HG02884 (cell line): ENCODE measurements at regions not wholly inside any gene's neighbourhood (a gene's known extent, or its start where the extent isn't known, plus 50 kb on each side); places are given as distances from the start of the nearest gene placed in this dataset.
"Not testable (repeated sequence)": the region's sequence is repeated elsewhere in the genome, so short reads cannot be mapped to it uniquely, and the experiment has no call there.

ENCODE experiments used
- ATAC-seq: cut with Tn5 transposase; IDR thresholded peaks from one replicate; pipeline ENCODE4 v1.9.1; 2021; ENCODE audit warnings: mild to moderate bottlenecking, moderate library complexity; ENCODE audit not compliant: unreplicated experiment

- ATAC-seq, result no peak
Measured at GRCh38 chr3:102676424-102676823, 241.6 kb downstream of the ZPLD1 start.

GRCh38 chr3:102682741-102683140, 247.9 kb downstream of the ZPLD1 start:
- no peak for ATAC-seq

- ATAC-seq, result no peak
Measured at GRCh38 chr3:102686792-102687191, 252.0 kb downstream of the ZPLD1 start.

- no peak for ATAC-seq
Measured at GRCh38 chr3:102687851-102688555, 253.2 kb downstream of the ZPLD1 start.

- no peak for ATAC-seq
Measured at GRCh38 chr3:102688556-102688930, 253.7 kb downstream of the ZPLD1 start.

- ATAC-seq, result no peak
Measured at GRCh38 chr3:102691507-102691906, 256.7 kb downstream of the ZPLD1 start.

- ATAC-seq, result no peak
Measured at GRCh38 chr3:102699104-102699818, 264.4 kb downstream of the ZPLD1 start.

- no peak for ATAC-seq
Measured at GRCh38 chr3:102699819-102700140, 265.0 kb downstream of the ZPLD1 start.

GRCh38 chr3:102712896-102713295, 278.1 kb downstream of the ZPLD1 start:
- ATAC-seq, result no peak

GRCh38 chr3:102714567-102714966, 279.8 kb downstream of the ZPLD1 start:
- ATAC-seq, result peak; percentile 1

GRCh38 chr3:102715030-102715697, 280.3 kb downstream of the ZPLD1 start:
- ATAC-seq, result peak; percentile 94

GRCh38 chr3:102718651-102719050, 283.8 kb downstream of the ZPLD1 start:
- ATAC-seq, result no peak

GRCh38 chr3:102722317-102722716, 287.5 kb downstream of the ZPLD1 start:
- ATAC-seq, result no peak

GRCh38 chr3:102727340-102727739, 292.5 kb downstream of the ZPLD1 start:
- ATAC-seq, result no peak

GRCh38 chr3:102732581-102732980, 297.8 kb downstream of the ZPLD1 start:
- not testable (repeated sequence) for ATAC-seq

GRCh38 chr3:102733791-102734563, 299.2 kb downstream of the ZPLD1 start:
- no peak for ATAC-seq

GRCh38 chr3:102735311-102735710, 300.5 kb downstream of the ZPLD1 start:
- ATAC-seq, result no peak

GRCh38 chr3:102736288-102736974, 301.6 kb downstream of the ZPLD1 start:
- ATAC-seq, result no peak

GRCh38 chr3:102736975-102737304, 302.1 kb downstream of the ZPLD1 start:
- ATAC-seq, result no peak

- ATAC-seq, result no peak
Measured at GRCh38 chr3:102737353-102737752, 302.5 kb downstream of the ZPLD1 start.

GRCh38 chr3:102741105-102741504, 306.3 kb downstream of the ZPLD1 start:
- ATAC-seq, result no peak
